Adrenal gland (tissue), 9 donors: ENCODE measurements at regions not wholly inside any gene's neighbourhood (a gene's known extent, or its start where the extent isn't known, plus 50 kb on each side); places are given as distances from the start of the nearest gene placed in this dataset.

ENCODE experiments used
- DNase-seq, 7 donors: peaks; one replicate each; pipeline ENCODE4 v3.0.0-alpha.2; 2019 to 2020
- H3K27ac ChIP-seq, 5 donors: fragments of 200-600 bp; sonication (generic) in 4 of 5; 1 replicate in 3 of 5; 2 replicates in 2 of 5; pipeline versions ENCODE4 v1.5.1 to v1.8.0; 2016 to 2020; ENCODE audit warnings: mild to moderate bottlenecking in 1 of 5
- H3K27me3 ChIP-seq: fragments of 200-600 bp; 2 replicates; pipeline ENCODE4 v1.8.0; 2021
- H3K36me3 ChIP-seq, 2 donors: fragments of 200-600 bp; replicated peaks in 1 of 2; 1 replicate in 1 of 2; 2 replicates in 1 of 2; pipeline versions ENCODE4 v1.5.1 to v1.8.0; 2018 to 2022
- H3K4me1 ChIP-seq, 2 donors: fragments of 200-600 bp; replicated peaks in 1 of 2; 1 replicate in 1 of 2; 2 replicates in 1 of 2; pipeline versions ENCODE4 v1.5.1 to v1.8.0; 2018 to 2021
- H3K4me3 ChIP-seq, 4 donors: fragments of 200-600 bp; sonication (generic) in 3 of 4; one replicate each; pipeline ENCODE4 v1.5.1; 2016 to 2018
- H3K9me3 ChIP-seq, 3 donors: fragments of 200-600 bp; sonication (generic) in 1 of 3; replicated peaks in 1 of 3; 1 replicate in 2 of 3; 2 replicates in 1 of 3; pipeline versions ENCODE4 v1.5.1 to v1.8.0; 2016 to 2021
- POLR2A ChIP-seq, 2 donors: fragments of 450-650 bp; IDR thresholded peaks; one replicate each; pipeline ENCODE4 v1.6.1; 2017; ENCODE audit warnings: antibody characterized with exemption in 2 of 2, mild to moderate bottlenecking in 2 of 2, moderate library complexity in 1 of 2
- WGBS, 4 donors: extraction: QIAGEN DNeasy Blood & Tissue Kit in 2 of 4; methylation state at CpG; one replicate each; pipeline versions ENCODE4 v1.1.5 to v1.1.7; 2013 to 2017; 5-methylcytosine and 5-hydroxymethylcytosine counted together
- intact Hi-C, 2 donors: fragments of 100-400 bp; cut with DNase I; formaldehyde crosslinking; loops; one replicate each; pipeline versions ENCODE4 v1.14.1 to v1.15.0; 2022 to 2023
- TF ChIP-seq, protein P1 (sequence below), 6 experiments: fragments of 450-650 bp in 4 of 6; fragments of 200-600 bp in 2 of 6; sonication (generic) in 1 of 6; IDR thresholded peaks; 1 replicate in 5 of 6; 2 replicates in 1 of 6; pipeline versions ENCODE4 v1.5.1 to v1.8.0; 2016 to 2021; ENCODE audit warnings: antibody characterized with exemption in 6 of 6, mild to moderate bottlenecking in 2 of 6, moderate library complexity in 1 of 6
- donor health status: healthy with polysubstance abuse.
- donor health status: Bipolar disorder and iron deficiency.
- donor health status: DM: yes; HTN: yes; CAD: no.
- donor health status: DM: no; HTN: no; CAD: no.
- donor health status: DM: no; HTN: no; CAD: no.

- 41 to 53% (median 52%) methylated on average over 3 of the region's 3 CpGs for WGBS, 4 donors
Observed at GRCh38 chr7:124275411-124275810, 242.5 kb upstream of the TMEM229A start.

DNA sequence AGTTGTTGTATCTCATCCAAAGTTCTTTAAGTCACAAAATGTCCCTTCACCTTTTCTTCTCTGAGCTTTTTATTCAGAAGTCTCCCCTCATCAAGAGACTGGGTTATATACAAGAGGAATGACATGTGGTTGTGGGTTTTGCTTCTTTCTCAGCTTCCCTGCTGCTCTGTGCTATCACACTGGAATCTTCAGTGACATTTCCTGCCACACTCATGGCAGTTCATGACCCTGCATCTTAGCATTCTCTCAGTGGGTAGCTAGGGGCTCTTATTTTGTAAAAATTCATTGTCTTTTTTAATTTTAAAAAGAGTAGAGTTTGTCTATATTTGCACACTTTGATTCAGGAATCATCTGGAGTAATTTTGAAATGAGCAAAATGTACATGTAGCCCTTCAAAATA is 236.9 kb upstream of the TMEM229A start:
- no peak for DNase-seq
- Histone ChIP-seq H3K27ac (no peak overlapping the region), H3K36me3 (no peaks in the 10 kb centered on the region), H3K27me3 (no peaks in the 10 kb centered on the region), H3K9me3 (no peaks in the 10 kb centered on the region), H3K4me3 (no peak overlapping the region), H3K4me1 (no peaks in the 10 kb centered on the region)
- no peak for TF ChIP-seq POLR2A (IDR thresholded peaks at IDR 0.05)
- TF ChIP-seq, protein P1, sequence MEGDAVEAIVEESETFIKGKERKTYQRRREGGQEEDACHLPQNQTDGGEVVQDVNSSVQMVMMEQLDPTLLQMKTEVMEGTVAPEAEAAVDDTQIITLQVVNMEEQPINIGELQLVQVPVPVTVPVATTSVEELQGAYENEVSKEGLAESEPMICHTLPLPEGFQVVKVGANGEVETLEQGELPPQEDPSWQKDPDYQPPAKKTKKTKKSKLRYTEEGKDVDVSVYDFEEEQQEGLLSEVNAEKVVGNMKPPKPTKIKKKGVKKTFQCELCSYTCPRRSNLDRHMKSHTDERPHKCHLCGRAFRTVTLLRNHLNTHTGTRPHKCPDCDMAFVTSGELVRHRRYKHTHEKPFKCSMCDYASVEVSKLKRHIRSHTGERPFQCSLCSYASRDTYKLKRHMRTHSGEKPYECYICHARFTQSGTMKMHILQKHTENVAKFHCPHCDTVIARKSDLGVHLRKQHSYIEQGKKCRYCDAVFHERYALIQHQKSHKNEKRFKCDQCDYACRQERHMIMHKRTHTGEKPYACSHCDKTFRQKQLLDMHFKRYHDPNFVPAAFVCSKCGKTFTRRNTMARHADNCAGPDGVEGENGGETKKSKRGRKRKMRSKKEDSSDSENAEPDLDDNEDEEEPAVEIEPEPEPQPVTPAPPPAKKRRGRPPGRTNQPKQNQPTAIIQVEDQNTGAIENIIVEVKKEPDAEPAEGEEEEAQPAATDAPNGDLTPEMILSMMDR (IDR thresholded peaks at IDR 0.05) = no peak
- intact Hi-C loops = no loop called here

More at GRCh38 chr7:124275411-124275810, 242.5 kb upstream of the TMEM229A start:
- H3K4me3 ChIP-seq = no peak overlapping the region
- H3K36me3 ChIP-seq = no peaks in the 10 kb centered on the region
- H3K9me3 ChIP-seq = no peaks in the 10 kb centered on the region
- no peaks in the 10 kb centered on the region for H3K27me3 ChIP-seq
- no peak for DNase-seq
- no peak overlapping the region for H3K27ac ChIP-seq
- H3K4me1 ChIP-seq = no peaks in the 10 kb centered on the region
- TF ChIP-seq, protein P1 (IDR thresholded peaks at IDR 0.05) = no peak
- no peak for TF ChIP-seq POLR2A (IDR thresholded peaks at IDR 0.05)
- intact Hi-C loops = no loop called here

DNA sequence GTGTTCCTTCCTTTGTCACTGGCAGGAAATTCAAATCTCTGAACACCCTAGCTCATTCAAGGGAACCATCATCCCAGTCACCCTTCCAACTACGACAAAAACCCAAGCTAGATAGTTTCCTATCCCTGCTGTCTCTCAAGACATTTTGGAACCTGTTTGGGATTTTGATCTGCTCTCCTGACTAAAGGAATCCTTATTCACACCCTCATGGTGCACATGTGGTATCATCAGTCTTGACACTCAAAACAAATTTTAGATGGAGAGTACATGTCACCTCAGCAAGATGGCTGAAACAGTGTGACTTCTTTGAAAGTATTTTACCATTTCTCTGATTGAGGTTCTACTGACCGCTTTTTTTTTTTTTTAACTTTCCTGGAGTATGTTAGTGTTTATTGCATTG is 234.3 kb upstream of the TMEM229A start:
- H3K4me3 ChIP-seq = no peak overlapping the region
- no peaks in the 10 kb centered on the region for H3K4me1 ChIP-seq
- no peak for DNase-seq
- intact Hi-C loops = no loop called here
- H3K27me3 ChIP-seq = no peaks in the 10 kb centered on the region
- no peaks in the 10 kb centered on the region for H3K36me3 ChIP-seq
- TF ChIP-seq POLR2A (IDR thresholded peaks at IDR 0.05) = no peak
- TF ChIP-seq, protein P1 (IDR thresholded peaks at IDR 0.05) = no peak
- WGBS, 4 donors = 73 to 90% (median 80%) methylated on average over 2 of the region's 2 CpGs
- no peak overlapping the region for H3K27ac ChIP-seq
- H3K9me3 ChIP-seq = no peaks in the 10 kb centered on the region

DNA sequence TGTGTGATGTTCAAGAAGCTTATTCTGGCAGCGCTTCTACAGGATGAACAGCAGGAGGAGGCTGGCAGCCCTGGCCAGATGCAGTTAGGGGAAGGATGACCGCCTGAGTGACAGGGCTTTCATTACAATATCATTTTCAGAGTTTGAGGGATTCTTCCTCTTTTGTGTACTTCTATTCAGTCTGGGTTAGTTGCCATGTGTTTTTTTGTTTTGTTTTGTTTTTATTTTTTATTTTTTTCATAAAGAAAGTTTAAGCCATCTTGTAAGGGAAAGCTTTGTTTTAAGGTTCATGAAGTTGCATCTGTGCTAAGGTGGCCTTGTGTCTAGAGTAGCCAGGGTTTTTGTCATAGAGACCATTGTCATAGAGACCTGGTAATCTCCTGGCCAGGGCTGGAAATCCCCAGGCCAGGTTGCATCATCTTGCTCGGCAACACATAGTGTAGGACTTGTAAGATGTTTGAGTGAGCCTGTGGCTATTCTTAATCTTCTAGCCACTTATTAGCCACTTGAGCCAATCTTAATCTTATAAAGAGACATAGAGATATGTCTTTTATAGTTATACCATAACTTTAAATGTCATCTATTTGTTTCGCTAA is 230.5 kb upstream of the TMEM229A start:
- Histone ChIP-seq H3K9me3 (no peaks in the 10 kb centered on the region), H3K4me1 (no peaks in the 10 kb centered on the region), H3K4me3 (no peak overlapping the region), H3K27ac (no peak overlapping the region), H3K27me3 (no peaks in the 10 kb centered on the region), H3K36me3 (no peaks in the 10 kb centered on the region)
- intact Hi-C loops = no loop called here
- 74 to 89% (median 81%) methylated on average over 4 of the region's 4 CpGs for WGBS, 4 donors
- no peak for DNase-seq
- no peak for TF ChIP-seq POLR2A (IDR thresholded peaks at IDR 0.05)
- TF ChIP-seq, protein P1 (IDR thresholded peaks at IDR 0.05) = no peak
